HG03457 (cell line): ENCODE measurements at regions not wholly inside any gene's neighbourhood (a gene's known extent, or its start where the extent isn't known, plus 50 kb on each side); places are given as distances from the start of the nearest gene placed in this dataset.

Experiments used
- ATAC-seq: cut with Tn5 transposase; IDR thresholded peaks from one replicate; pipeline ENCODE4 v1.9.1; 2021; ENCODE audit warnings: moderate number of reproducible peaks; ENCODE audit not compliant: unreplicated experiment

GRCh38 chr2:188713961-188714360 lies 260.2 kb upstream of the COL3A1 start:
- no peak for ATAC-seq

- no peak for ATAC-seq
These were observed 253.2 kb upstream of the COL3A1 start for GRCh38 chr2:188720811-188721605.

- no peak for ATAC-seq
These were observed 252.4 kb upstream of the COL3A1 start for GRCh38 chr2:188721784-188722183.

GRCh38 chr2:188725746-188726360 lies 248.3 kb upstream of the COL3A1 start:
- ATAC-seq: no peak

- ATAC-seq: no peak
These were observed 247.4 kb upstream of the COL3A1 start for GRCh38 chr2:188726626-188727247.

- ATAC-seq: no peak
These were observed 246.3 kb upstream of the COL3A1 start for GRCh38 chr2:188727846-188728245.

- no peak for ATAC-seq
These were observed 239.5 kb upstream of the COL3A1 start for GRCh38 chr2:188734691-188735090.

GRCh38 chr2:188746727-188747126 lies 227.4 kb upstream of the COL3A1 start:
- ATAC-seq: no peak

GRCh38 chr2:188751816-188752215 lies 222.4 kb upstream of the COL3A1 start:
- no peak for ATAC-seq

GRCh38 chr2:188752311-188752710 lies 221.9 kb upstream of the COL3A1 start:
- no peak for ATAC-seq

- ATAC-seq: no peak
These were observed 212.0 kb upstream of the COL3A1 start for GRCh38 chr2:188762151-188762550.

- no peak for ATAC-seq
These were observed 208.4 kb upstream of the COL3A1 start for GRCh38 chr2:188765522-188766470.

GRCh38 chr2:188766471-188766856 lies 207.7 kb upstream of the COL3A1 start:
- no peak for ATAC-seq

GRCh38 chr2:188767176-188767575 lies 207.0 kb upstream of the COL3A1 start:
- no peak for ATAC-seq

- no peak for ATAC-seq
These were observed 203.9 kb upstream of the COL3A1 start for GRCh38 chr2:188770296-188770695.

GRCh38 chr2:188773075-188773474 lies 201.1 kb upstream of the COL3A1 start:
- no peak for ATAC-seq

- no peak for ATAC-seq
These were observed 197.5 kb upstream of the COL3A1 start for GRCh38 chr2:188776634-188777033.

GRCh38 chr2:188784269-188784762 lies 189.9 kb upstream of the COL3A1 start:
- no peak for ATAC-seq

- ATAC-seq: no peak
These were observed 189.1 kb upstream of the COL3A1 start for GRCh38 chr2:188785061-188785460.

GRCh38 chr2:188785490-188785889 lies 188.7 kb upstream of the COL3A1 start:
- ATAC-seq: no peak

- ATAC-seq: no peak
These were observed 187.8 kb upstream of the COL3A1 start for GRCh38 chr2:188786368-188786841.
